PC-3 (cell line): ENCODE measurements at regions not wholly inside any gene's neighbourhood (a gene's known extent, or its start where the extent isn't known, plus 50 kb on each side); places are given as distances from the start of the nearest gene placed in this dataset.
A peak's percentile ranks its signal among the peaks of the same experiment; 100 is the strongest.

Experiments used
- ATAC-seq: fragments of 200-7000 bp; cut with Tn5 transposase; 2 replicates; pipeline ENCODE4 v1.9.1; 2020; ENCODE audit warnings: mild to moderate bottlenecking, moderate library complexity
- BruUV-seq: library from RNA; stranded (reverse); fragments of 400-500 nt; replicated peaks from 2 replicates; lab custom pipeline; 2021; lab: Mats Ljungman, UMichigan
- CTCF ChIA-PET: fragments of 300-600 bp; sonication (Branson Sonifier 250); formaldehyde crosslinking; loops from one replicate; lab custom pipeline; 2022; ENCODE audit warnings: antibody characterized with exemption; lab: Charles Lee
- POLR2A ChIA-PET: fragments of 300-600 bp; sonication (Branson Sonifier 250); formaldehyde crosslinking; loops from one replicate; lab custom pipeline; 2022; ENCODE audit warnings: antibody characterized with exemption; ENCODE audit not compliant: unreplicated experiment; lab: Charles Lee
- DNase-seq: peaks from one replicate; pipeline ENCODE4 v3.0.0-alpha.2; 2015
- H2AFZ ChIP-seq: fragments of 300-600 bp; sonication (generic); 2 replicates; pipeline ENCODE4 v1.6.0; 2016; ENCODE audit warnings: antibody characterized with exemption, low read length
- H3F3A ChIP-seq: fragments of 300-600 bp; sonication (generic); one replicate; pipeline ENCODE4 v1.6.0; 2017; ENCODE audit warnings: antibody characterized with exemption, low read length, control low read depth, mild to moderate bottlenecking; ENCODE audit not compliant: unreplicated experiment
- H3K27ac ChIP-seq: fragments of 300-600 bp; sonication (generic); 2 replicates; pipeline ENCODE4 v1.5.1; 2016; ENCODE audit warnings: mild to moderate bottlenecking, low read length
- H3K27me3 ChIP-seq: fragments of 300-600 bp; sonication (generic); 2 replicates; pipeline ENCODE4 v1.6.1; 2016; ENCODE audit warnings: low read length, mixed read lengths
- H3K36me3 ChIP-seq: fragments of 300-600 bp; sonication (generic); 2 replicates; pipeline ENCODE4 v1.6.1; 2016; ENCODE audit warnings: low read depth, mixed run types, low read length, mixed read lengths
- H3K4me1 ChIP-seq: fragments of 300-600 bp; sonication (generic); 2 replicates; pipeline ENCODE4 v1.5.1; 2016; ENCODE audit warnings: low read length; ENCODE audit not compliant: insufficient read depth
- H3K4me2 ChIP-seq: fragments of 300-600 bp; sonication (generic); 2 replicates; pipeline ENCODE4 v1.6.0; 2016; ENCODE audit warnings: low read length
- H3K4me3 ChIP-seq: fragments of 300-600 bp; sonication (generic); 2 replicates; pipeline ENCODE4 v1.5.1; 2016; ENCODE audit warnings: mild to moderate bottlenecking, low read length, mixed read lengths
- H3K79me2 ChIP-seq: fragments of 300-600 bp; sonication (generic); 2 replicates; pipeline ENCODE4 v1.6.1; 2017; ENCODE audit warnings: low read length, mixed read lengths
- H3K9ac ChIP-seq: fragments of 300-600 bp; sonication (generic); 2 replicates; pipeline ENCODE4 v1.6.0; 2016; ENCODE audit warnings: mild to moderate bottlenecking, low read length
- H3K9me2 ChIP-seq: fragments of 300-600 bp; sonication (generic); replicated peaks from 2 replicates; pipeline ENCODE4 v1.6.1; 2016; ENCODE audit warnings: mixed run types, low read length, mixed read lengths
- H3K9me3 ChIP-seq: fragments of 300-600 bp; sonication (generic); 2 replicates; pipeline ENCODE4 v1.6.1; 2016; ENCODE audit warnings: low read length, mixed read lengths
- H4K20me1 ChIP-seq: fragments of 300-600 bp; sonication (generic); 2 replicates; pipeline ENCODE4 v1.6.1; 2016; ENCODE audit warnings: low read length, mixed read lengths
- CTCF ChIP-seq: fragments of 300-600 bp; sonication (generic); conservative IDR thresholded peaks from 2 replicates; pipeline ENCODE4 v1.5.1; 2017; ENCODE audit warnings: antibody characterized with exemption, low read depth, mild to moderate bottlenecking, low read length
- EZH2 ChIP-seq: fragments of 300-600 bp; sonication (generic); IDR thresholded peaks from one replicate; pipeline ENCODE4 v1.6.1; 2017; ENCODE audit warnings: antibody characterized with exemption, mild to moderate bottlenecking, low read length; ENCODE audit not compliant: unreplicated experiment
- EZH2phosphoT487 ChIP-seq: fragments of 300-600 bp; sonication (generic); IDR thresholded peaks from 2 replicates; pipeline ENCODE4 v1.6.1; 2018; ENCODE audit warnings: mild to moderate bottlenecking, antibody characterized with exemption, low read length, borderline replicate concordance
- intact Hi-C: fragments of 100-400 bp; cut with micrococcal nuclease; formaldehyde crosslinking; loops from 2 replicates; pipeline ENCODE4 v1.9.0; 2023

GRCh38 chr1:29593601-29594382, 357.5 kb downstream of the PTPRU start:
- Histone ChIP-seq H3K36me3 (no peaks in the 10 kb centered on the region), H3K4me3 (no peak overlapping the region), H3F3A (no peaks in the 10 kb centered on the region), H3K27me3 (no peaks in the 10 kb centered on the region), H3K4me2 (no peak overlapping the region), H3K9me2 (no peaks in the 10 kb centered on the region), H3K9ac (no peak overlapping the region), H4K20me1 (no peaks in the 10 kb centered on the region), H3K9me3 (no peaks in the 10 kb centered on the region), H3K79me2 (no peaks in the 10 kb centered on the region), H3K4me1 (peaks cover 31% of the 10 kb centered on the region), H3K27ac (no peak overlapping the region), H2AFZ (no peak overlapping the region)
- BruUV-seq, result no TSS peak
- ChIA-PET CTCF (no interaction called here), POLR2A (no interaction called here)
- no peak for DNase-seq
- TF ChIP-seq CTCF (no peak), EZH2phosphoT487 (no peak), EZH2 (no peak)
- ATAC-seq, result no peak
- intact Hi-C loops, result loop anchor here (5.0 kb wide), 1 partner anchor 104 kb away; no protein-coding TSS in a partner anchor

GRCh38 chr1:29592731-29593130, 356.4 kb downstream of the PTPRU start:
- Histone ChIP-seq H3K27me3 (no peaks in the 10 kb centered on the region), H3K36me3 (no peaks in the 10 kb centered on the region), H3K9me3 (no peaks in the 10 kb centered on the region), H4K20me1 (no peaks in the 10 kb centered on the region), H3K4me2 (no peak overlapping the region), H3K27ac (no peak overlapping the region), H3K79me2 (no peaks in the 10 kb centered on the region), H3K4me1 (peaks cover 31% of the 10 kb centered on the region), H2AFZ (no peak overlapping the region), H3K9ac (no peak overlapping the region), H3K9me2 (no peaks in the 10 kb centered on the region), H3F3A (no peaks in the 10 kb centered on the region), H3K4me3 (no peak overlapping the region)
- ATAC-seq (no peak), DNase-seq (no peak)
- intact Hi-C loops, result loop anchor here (5.0 kb wide), 1 partner anchor 105 kb away; no protein-coding TSS in a partner anchor
- POLR2A ChIA-PET, result no interaction called here
- BruUV-seq, result no TSS peak
- TF ChIP-seq EZH2phosphoT487 (no peak), CTCF (no peak), EZH2 (no peak)
- CTCF ChIA-PET, result no interaction called here

- no peaks in the 10 kb centered on the region for H3K9me2 ChIP-seq
- POLR2A ChIA-PET, result no interaction called here
- no peak overlapping the region for H3K4me3 ChIP-seq
- H3K27ac ChIP-seq, result peak overlapping the region; percentile 86
- ATAC-seq, result no peak
- no peak overlapping the region for H3K9ac ChIP-seq
- H3K36me3 ChIP-seq, result no peaks in the 10 kb centered on the region
- intact Hi-C loops, result loop anchor here (5.0 kb wide), 1 partner anchor 105 kb away; no protein-coding TSS in a partner anchor
- CTCF ChIA-PET, result no interaction called here
- TF ChIP-seq EZH2, result no peak
- TF ChIP-seq CTCF, result no peak
- no peak for TF ChIP-seq EZH2phosphoT487
- no peak overlapping the region for H2AFZ ChIP-seq
- peaks cover 35% of the 10 kb centered on the region for H3K4me1 ChIP-seq
- H3K79me2 ChIP-seq, result no peaks in the 10 kb centered on the region
- H3K4me2 ChIP-seq, result no peak overlapping the region
- H3K9me3 ChIP-seq, result no peaks in the 10 kb centered on the region
- H3F3A ChIP-seq, result no peaks in the 10 kb centered on the region
- H3K27me3 ChIP-seq, result no peaks in the 10 kb centered on the region
- BruUV-seq, result no TSS peak
- H4K20me1 ChIP-seq, result no peaks in the 10 kb centered on the region
- no peak for DNase-seq
Measured at GRCh38 chr1:29592261-29592615, 355.9 kb downstream of the PTPRU start.
